ENCODE measurements at regions not wholly inside any gene's neighbourhood (a gene's known extent, or its start where the extent isn't known, plus 50 kb on each side); places are given as distances from the start of the nearest gene placed in this dataset.

- H3K4me3 ChIP-seq (ENCODE audit: low read depth, low read length): no peak overlapping the region
- TF ChIP-seq CTCF (IDR thresholded peaks at IDR 0.05; ENCODE audit: control insufficient read depth, extremely low read depth, insufficient read depth): no peak
- DNase-seq (ENCODE audit: low read depth): no peak
Measured at GRCh38 chr20:60123652-60124051, 165.4 kb downstream of the CDH26 start.

- no peak overlapping the region for H3K4me3 ChIP-seq (ENCODE audit: low read depth, low read length)
- no peak for TF ChIP-seq CTCF (IDR thresholded peaks at IDR 0.05; ENCODE audit: control insufficient read depth, extremely low read depth, insufficient read depth)
Measured at GRCh38 chr20:60124776-60125381, 166.7 kb downstream of the CDH26 start.

GRCh38 chr20:60125513-60125912 lies 167.3 kb downstream of the CDH26 start:
- DNase-seq (ENCODE audit: low read depth): no peak
- no peak for TF ChIP-seq CTCF (IDR thresholded peaks at IDR 0.05; ENCODE audit: control insufficient read depth, extremely low read depth, insufficient read depth)
- no peak overlapping the region for H3K4me3 ChIP-seq (ENCODE audit: low read depth, low read length)

More at GRCh38 chr20:60124776-60125381, 166.7 kb downstream of the CDH26 start:
- no peak for DNase-seq (ENCODE audit: low read depth)

- no peak overlapping the region for H3K4me3 ChIP-seq (ENCODE audit: low read depth, low read length)
- DNase-seq (ENCODE audit: low read depth): no peak
- no peak for TF ChIP-seq CTCF (IDR thresholded peaks at IDR 0.05; ENCODE audit: control insufficient read depth, extremely low read depth, insufficient read depth)
Measured at GRCh38 chr20:60126975-60127374, 168.8 kb downstream of the CDH26 start.

GRCh38 chr20:60131375-60131774 lies 173.2 kb downstream of the CDH26 start:
- TF ChIP-seq CTCF (IDR thresholded peaks at IDR 0.05; ENCODE audit: control insufficient read depth, extremely low read depth, insufficient read depth): no peak
- no peak overlapping the region for H3K4me3 ChIP-seq (ENCODE audit: low read depth, low read length)
- no peak for DNase-seq (ENCODE audit: low read depth)

- no peak overlapping the region for H3K4me3 ChIP-seq (ENCODE audit: low read depth, low read length)
- no peak for TF ChIP-seq CTCF (IDR thresholded peaks at IDR 0.05; ENCODE audit: control insufficient read depth, extremely low read depth, insufficient read depth)
- DNase-seq (ENCODE audit: low read depth): no peak
Measured at GRCh38 chr20:60132162-60132826, 174.1 kb downstream of the CDH26 start.
